B cell (primary cell): ENCODE measurements at regions not wholly inside any gene's neighbourhood (a gene's known extent, or its start where the extent isn't known, plus 50 kb on each side); places are given as distances from the start of the nearest gene placed in this dataset.

Source experiments
- ATAC-seq: fragments of 200-7000 bp; cut with Tn5 transposase; one replicate; pipeline ENCODE4 v1.10.0; 2021; ENCODE audit warnings: low read depth, mild to moderate bottlenecking, moderate number of reproducible peaks, moderate library complexity
- CTCF ChIA-PET: fragments of 350-600 bp; sonication (Branson Sonifier 250); formaldehyde crosslinking; loops from one replicate; lab custom pipeline; 2021; ENCODE audit warnings: antibody characterized with exemption, inconsistent platforms; lab: Charles Lee
- POLR2A ChIA-PET: fragments of 350-600 bp; sonication (Branson Sonifier 250); formaldehyde crosslinking; loops from one replicate; lab custom pipeline; 2021; ENCODE audit warnings: antibody characterized with exemption; lab: Charles Lee
- DNase-seq: peaks from one replicate; pipeline ENCODE4 v3.0.0; 2013
- H2AFZ ChIP-seq: 2 replicates; pipeline ENCODE4 v1.6.1; 2012; ENCODE audit warnings: mild to moderate bottlenecking, low read depth, low read length; ENCODE audit not compliant: insufficient read depth, poor library complexity, severe bottlenecking
- H3K27ac ChIP-seq, 2 donors: 1 replicate in 1 of 2; 2 replicates in 1 of 2; pipeline ENCODE4 v1.5.1; 2012 to 2013; ENCODE audit warnings: low read length in 2 of 2, mild to moderate bottlenecking in 2 of 2, moderate library complexity in 1 of 2
- H3K27me3 ChIP-seq, 4 experiments: fragments of 200-600 bp in 1 of 4; sonication (generic) in 1 of 4; replicated peaks in 1 of 4; 1 replicate in 2 of 4; 2 replicates in 2 of 4; pipeline versions ENCODE4 v1.6.1 to v1.7.0; 2013 to 2016; ENCODE audit warnings: low read length in 3 of 4, mild to moderate bottlenecking in 2 of 4, mixed read lengths in 1 of 4, moderate library complexity in 1 of 4; ENCODE audit not compliant: insufficient read depth in 4 of 4, control insufficient read depth in 3 of 4; ENCODE audit errors: control extremely low read depth in 1 of 4
- H3K36me3 ChIP-seq, 2 experiments: replicated peaks in 1 of 2; 1 replicate in 1 of 2; 2 replicates in 1 of 2; pipeline versions ENCODE4 v1.6.1 to v1.7.1; 2013; ENCODE audit warnings: low read length in 1 of 2; ENCODE audit not compliant: insufficient read depth in 2 of 2, control insufficient read depth in 1 of 2; ENCODE audit errors: control extremely low read depth in 1 of 2, extremely low read depth in 1 of 2
- H3K4me1 ChIP-seq, 2 donors: fragments of 200-600 bp in 1 of 2; sonication (generic) in 1 of 2; 1 replicate in 1 of 2; 2 replicates in 1 of 2; pipeline versions ENCODE4 v1.5.1 to v1.6.1; 2013 to 2017; ENCODE audit warnings: low read length in 2 of 2; ENCODE audit not compliant: control insufficient read depth in 2 of 2, insufficient read depth in 2 of 2
- H3K4me2 ChIP-seq: replicated peaks from 2 replicates; pipeline ENCODE3; 2012; ENCODE audit warnings: mild to moderate bottlenecking, low read depth, low read length; ENCODE audit not compliant: poor library complexity, severe bottlenecking
- H3K4me3 ChIP-seq, 5 experiments: fragments of 200-600 bp in 1 of 5; sonication (generic) in 1 of 5; 1 replicate in 3 of 5; 2 replicates in 2 of 5; pipeline versions ENCODE4 v1.5.1 to v1.7.0; 2011 to 2016; ENCODE audit warnings: low read length in 4 of 5, mild to moderate bottlenecking in 4 of 5, low read depth in 2 of 5, control low read depth in 1 of 5, moderate library complexity in 1 of 5; ENCODE audit not compliant: insufficient read depth in 1 of 5; ENCODE audit errors: control extremely low read depth in 1 of 5, extremely low read depth in 1 of 5
- H3K79me2 ChIP-seq: fragments of 200-600 bp; sonication (generic); one replicate; pipeline ENCODE4 v1.6.0; 2016; ENCODE audit warnings: low read length; ENCODE audit not compliant: control insufficient read depth, insufficient read depth
- H3K9ac ChIP-seq: fragments of 200-600 bp; sonication (generic); 2 replicates; pipeline ENCODE4 v1.6.1; 2017; ENCODE audit warnings: mild to moderate bottlenecking, low read length, moderate library complexity
- H3K9me3 ChIP-seq, 3 donors: one replicate each; pipeline versions ENCODE4 v1.6.1 to v1.7.1; 2013; ENCODE audit warnings: low read length in 2 of 3; ENCODE audit not compliant: control insufficient read depth in 2 of 3, insufficient read depth in 1 of 3; ENCODE audit errors: control extremely low read depth in 1 of 3
- H4K20me1 ChIP-seq: 2 replicates; pipeline ENCODE4 v1.6.0; 2012; ENCODE audit warnings: mild to moderate bottlenecking, low read length; ENCODE audit not compliant: insufficient read depth, control insufficient read depth, poor library complexity, severe bottlenecking
- H3K27ac Mint-ChIP-seq: one replicate; pipeline ENCODE4 v1.8.0; 2021; ENCODE audit warnings: mixed read lengths
- H3K27me3 Mint-ChIP-seq: one replicate; pipeline ENCODE4 v1.8.0; 2021; ENCODE audit warnings: mixed read lengths
- H3K4me1 Mint-ChIP-seq: one replicate; pipeline ENCODE4 v1.8.0; 2021; ENCODE audit warnings: mixed read lengths
- H3K4me3 Mint-ChIP-seq: one replicate; pipeline ENCODE4 v1.8.0; 2021; ENCODE audit warnings: mixed read lengths
- H3K9me3 Mint-ChIP-seq: one replicate; pipeline ENCODE4 v1.8.0; 2022; ENCODE audit warnings: mixed read lengths; ENCODE audit not compliant: insufficient read depth
- WGBS: methylation state at CpG from one replicate; pipeline ENCODE4 v1.1.5; 2013; ENCODE audit warnings: missing lambda C conversion rate; ENCODE audit not compliant: insufficient coverage; 5-methylcytosine and 5-hydroxymethylcytosine counted together
- intact Hi-C: fragments of 100-400 bp; cut with micrococcal nuclease; formaldehyde crosslinking; loops from one replicate; pipeline ENCODE4 v1.10.0; 2022
- TF ChIP-seq, protein P1 (sequence below): fragments of 200-600 bp; IDR thresholded peaks from one replicate; pipeline ENCODE4 v1.8.0; 2022; ENCODE audit warnings: antibody characterized with exemption, mild to moderate bottlenecking

DNA sequence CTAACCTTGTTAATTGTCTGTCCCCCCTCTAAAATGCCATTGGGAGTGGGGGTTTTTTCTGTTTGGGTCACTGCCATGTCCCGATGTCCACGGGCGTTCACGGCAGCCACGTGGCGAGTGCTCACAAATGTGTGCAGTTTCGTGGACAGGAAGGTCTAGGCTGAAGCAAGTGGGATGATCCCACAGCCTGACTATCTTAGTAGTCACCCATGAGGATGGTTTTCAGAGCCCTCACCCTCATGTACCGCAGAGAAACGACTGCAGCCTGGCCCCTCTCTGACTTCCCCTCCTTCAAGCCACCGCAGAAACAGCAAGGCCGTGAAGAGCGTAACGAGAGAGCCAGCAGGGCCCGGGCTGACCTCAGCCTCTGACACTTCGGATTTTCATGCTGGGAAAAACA, 52.3 kb upstream of the COX20 start:
- Histone ChIP-seq H3K9ac (no peak overlapping the region), H3K4me1 (no peaks in the 10 kb centered on the region), H3K36me3 (no peaks in the 10 kb centered on the region), H3K27ac (no peak overlapping the region), H3K27me3 (no peaks in the 10 kb centered on the region), H4K20me1 (no peaks in the 10 kb centered on the region), H3K79me2 (no peaks in the 10 kb centered on the region), H3K4me3 (no peak overlapping the region), H3K4me2 (no peak overlapping the region), H2AFZ (no peak overlapping the region), H3K9me3 (no peaks in the 10 kb centered on the region)
- H3K4me3 Mint-ChIP-seq = no peak overlapping the region
- H3K9me3 Mint-ChIP-seq = no peaks in the 10 kb centered on the region
- H3K4me1 Mint-ChIP-seq = peaks cover 2% of the 10 kb centered on the region
- DNase-seq (no peak), ATAC-seq (no peak)
- intact Hi-C loops = no loop called here
- ChIA-PET POLR2A (no interaction called here), CTCF (no interaction called here)
- no peak overlapping the region for H3K27ac Mint-ChIP-seq
- no peaks in the 10 kb centered on the region for H3K27me3 Mint-ChIP-seq
- TF ChIP-seq, protein P1, sequence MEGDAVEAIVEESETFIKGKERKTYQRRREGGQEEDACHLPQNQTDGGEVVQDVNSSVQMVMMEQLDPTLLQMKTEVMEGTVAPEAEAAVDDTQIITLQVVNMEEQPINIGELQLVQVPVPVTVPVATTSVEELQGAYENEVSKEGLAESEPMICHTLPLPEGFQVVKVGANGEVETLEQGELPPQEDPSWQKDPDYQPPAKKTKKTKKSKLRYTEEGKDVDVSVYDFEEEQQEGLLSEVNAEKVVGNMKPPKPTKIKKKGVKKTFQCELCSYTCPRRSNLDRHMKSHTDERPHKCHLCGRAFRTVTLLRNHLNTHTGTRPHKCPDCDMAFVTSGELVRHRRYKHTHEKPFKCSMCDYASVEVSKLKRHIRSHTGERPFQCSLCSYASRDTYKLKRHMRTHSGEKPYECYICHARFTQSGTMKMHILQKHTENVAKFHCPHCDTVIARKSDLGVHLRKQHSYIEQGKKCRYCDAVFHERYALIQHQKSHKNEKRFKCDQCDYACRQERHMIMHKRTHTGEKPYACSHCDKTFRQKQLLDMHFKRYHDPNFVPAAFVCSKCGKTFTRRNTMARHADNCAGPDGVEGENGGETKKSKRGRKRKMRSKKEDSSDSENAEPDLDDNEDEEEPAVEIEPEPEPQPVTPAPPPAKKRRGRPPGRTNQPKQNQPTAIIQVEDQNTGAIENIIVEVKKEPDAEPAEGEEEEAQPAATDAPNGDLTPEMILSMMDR = no peak
- 95% methylated on average over 15 of the region's 15 CpGs for WGBS
